MCF 10A (cell line): ENCODE measurements at regions not wholly inside any gene's neighbourhood (a gene's known extent, or its start where the extent isn't known, plus 50 kb on each side); places are given as distances from the start of the nearest gene placed in this dataset.
A peak's percentile ranks its signal among the peaks of the same experiment; 100 is the strongest.

Experiments used
- BruUV-seq: library from RNA; stranded (reverse); fragments of 400-500 nt; replicated peaks from 2 replicates; lab custom pipeline; 2021; lab: Mats Ljungman, UMichigan
- CTCF ChIA-PET: fragments of 300-600 bp; sonication (Branson Sonifier 250); formaldehyde crosslinking; extraction: SDS; loops from one replicate; lab custom pipeline; 2021; ENCODE audit warnings: antibody characterized with exemption, inconsistent platforms; lab: Yijun Ruan, JAX
- POLR2A ChIA-PET: fragments of 300-600, 350-650 bp; sonication (Branson Sonifier 250); formaldehyde crosslinking; extraction: SDS; loops from one replicate; lab custom pipeline; 2020; ENCODE audit warnings: antibody characterized with exemption, inconsistent platforms; lab: Yijun Ruan, JAX
- DNase-seq: peaks from one replicate; pipeline ENCODE4 v3.0.0-alpha.2; 2018; ENCODE audit not compliant: unreplicated experiment
- H3K27ac Mint-ChIP-seq: one replicate; pipeline ENCODE4 v1.8.0; 2022; ENCODE audit warnings: mild to moderate bottlenecking, low read depth, mixed read lengths; ENCODE audit not compliant: unreplicated experiment
- H3K27me3 Mint-ChIP-seq: one replicate; pipeline ENCODE4 v1.8.0; 2022; ENCODE audit warnings: mixed read lengths; ENCODE audit not compliant: insufficient read depth, unreplicated experiment
- H3K36me3 Mint-ChIP-seq: one replicate; pipeline ENCODE4 v1.8.0; 2022; ENCODE audit warnings: mild to moderate bottlenecking, moderate library complexity, mixed read lengths; ENCODE audit not compliant: insufficient read depth, unreplicated experiment
- H3K4me1 Mint-ChIP-seq: one replicate; pipeline ENCODE4 v1.8.0; 2022; ENCODE audit warnings: mixed read lengths; ENCODE audit not compliant: insufficient read depth, unreplicated experiment
- H3K4me3 Mint-ChIP-seq: one replicate; pipeline ENCODE4 v1.8.0; 2022; ENCODE audit warnings: mild to moderate bottlenecking, moderate library complexity, mixed read lengths; ENCODE audit not compliant: unreplicated experiment
- H3K9me3 Mint-ChIP-seq: one replicate; pipeline ENCODE4 v1.8.0; 2022; ENCODE audit warnings: mixed read lengths; ENCODE audit not compliant: unreplicated experiment
- intact Hi-C: fragments of 100-400 bp; cut with micrococcal nuclease; formaldehyde crosslinking; loops from 2 replicates; pipeline ENCODE4 v1.14.1; 2022
- TF ChIP-seq, protein P1 (sequence below): fragments of 200-600 bp; IDR thresholded peaks from one replicate; pipeline ENCODE4 v1.8.0; 2022; ENCODE audit warnings: antibody characterized with exemption, mild to moderate bottlenecking; ENCODE audit not compliant: unreplicated experiment

- no peaks in the 10 kb centered on the region for H3K9me3 Mint-ChIP-seq
- H3K4me1 Mint-ChIP-seq: peaks cover 7% of the 10 kb centered on the region
- H3K27ac Mint-ChIP-seq: no peak overlapping the region
- intact Hi-C loops: no loop called here
- ChIA-PET CTCF (interaction anchor here (0.6 kb wide), 1 partner anchor 135 kb away, joined by 3 read pairs; no protein-coding TSS in a partner anchor), POLR2A (no interaction called here)
- no peak overlapping the region for H3K4me3 Mint-ChIP-seq
- no TSS peak for BruUV-seq
- TF ChIP-seq, protein P1, sequence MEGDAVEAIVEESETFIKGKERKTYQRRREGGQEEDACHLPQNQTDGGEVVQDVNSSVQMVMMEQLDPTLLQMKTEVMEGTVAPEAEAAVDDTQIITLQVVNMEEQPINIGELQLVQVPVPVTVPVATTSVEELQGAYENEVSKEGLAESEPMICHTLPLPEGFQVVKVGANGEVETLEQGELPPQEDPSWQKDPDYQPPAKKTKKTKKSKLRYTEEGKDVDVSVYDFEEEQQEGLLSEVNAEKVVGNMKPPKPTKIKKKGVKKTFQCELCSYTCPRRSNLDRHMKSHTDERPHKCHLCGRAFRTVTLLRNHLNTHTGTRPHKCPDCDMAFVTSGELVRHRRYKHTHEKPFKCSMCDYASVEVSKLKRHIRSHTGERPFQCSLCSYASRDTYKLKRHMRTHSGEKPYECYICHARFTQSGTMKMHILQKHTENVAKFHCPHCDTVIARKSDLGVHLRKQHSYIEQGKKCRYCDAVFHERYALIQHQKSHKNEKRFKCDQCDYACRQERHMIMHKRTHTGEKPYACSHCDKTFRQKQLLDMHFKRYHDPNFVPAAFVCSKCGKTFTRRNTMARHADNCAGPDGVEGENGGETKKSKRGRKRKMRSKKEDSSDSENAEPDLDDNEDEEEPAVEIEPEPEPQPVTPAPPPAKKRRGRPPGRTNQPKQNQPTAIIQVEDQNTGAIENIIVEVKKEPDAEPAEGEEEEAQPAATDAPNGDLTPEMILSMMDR: no peak
- no peaks in the 10 kb centered on the region for H3K36me3 Mint-ChIP-seq
- peaks cover 13% of the 10 kb centered on the region for H3K27me3 Mint-ChIP-seq
- DNase-seq: no peak
Measured at GRCh38 chr10:117616179-117616578, 73.6 kb downstream of the EMX2 start.

DNA sequence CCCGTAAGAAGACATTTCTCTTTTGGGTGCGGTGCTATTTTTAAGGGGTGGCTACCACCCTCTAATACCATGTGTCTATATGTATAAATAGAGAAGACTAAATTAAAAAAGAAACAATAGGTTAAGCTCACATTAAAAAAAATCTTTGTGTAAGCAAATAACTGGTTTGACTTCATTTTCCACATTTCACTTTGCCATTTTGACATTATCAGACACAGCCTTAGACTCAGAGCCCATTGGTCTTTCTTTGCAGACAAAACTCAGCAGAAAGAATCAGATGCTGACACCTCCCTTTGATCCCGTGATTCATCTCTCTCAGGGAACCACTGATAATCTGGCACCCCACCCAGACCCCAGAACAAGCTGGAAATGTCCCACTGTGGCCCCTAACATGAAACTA lies 74.5 kb downstream of the EMX2 start:
- Mint-ChIP-seq H3K27ac (no peak overlapping the region), H3K27me3 (peaks cover 23% of the 10 kb centered on the region), H3K4me3 (no peak overlapping the region), H3K36me3 (no peaks in the 10 kb centered on the region), H3K9me3 (no peaks in the 10 kb centered on the region), H3K4me1 (peaks cover 7% of the 10 kb centered on the region)
- no TSS peak for BruUV-seq
- POLR2A ChIA-PET: interaction anchor here (0.6 kb wide), 1 partner anchor 8 kb away, joined by 3 read pairs; no protein-coding TSS in a partner anchor
- TF ChIP-seq, protein P1: no peak
- DNase-seq: no peak
- CTCF ChIA-PET: interaction anchor here (0.6 kb wide), 1 partner anchor 829 kb away, joined by 4 read pairs; no protein-coding TSS in a partner anchor
- intact Hi-C loops: no loop called here

GRCh38 chr10:117617659-117618058 lies 75.1 kb downstream of the EMX2 start:
- BruUV-seq: no TSS peak
- Mint-ChIP-seq H3K36me3 (no peaks in the 10 kb centered on the region), H3K27ac (no peak overlapping the region), H3K4me3 (no peak overlapping the region), H3K4me1 (peaks cover 7% of the 10 kb centered on the region), H3K27me3 (peaks cover 25% of the 10 kb centered on the region), H3K9me3 (no peaks in the 10 kb centered on the region)
- POLR2A ChIA-PET: no interaction called here
- TF ChIP-seq, protein P1: no peak
- intact Hi-C loops: no loop called here
- no peak for DNase-seq
- CTCF ChIA-PET: interaction anchor here (0.9 kb wide), 1 partner anchor 20 kb away, joined by 3 read pairs; no protein-coding TSS in a partner anchor

GRCh38 chr10:117619223-117619622 lies 76.7 kb downstream of the EMX2 start:
- intact Hi-C loops: no loop called here
- CTCF ChIA-PET: no interaction called here
- H3K36me3 Mint-ChIP-seq: no peaks in the 10 kb centered on the region
- TF ChIP-seq, protein P1: no peak
- no TSS peak for BruUV-seq
- H3K27ac Mint-ChIP-seq: no peak overlapping the region
- peak; percentile 55 for DNase-seq
- peaks cover 7% of the 10 kb centered on the region for H3K4me1 Mint-ChIP-seq
- H3K27me3 Mint-ChIP-seq: peaks cover 25% of the 10 kb centered on the region
- H3K9me3 Mint-ChIP-seq: no peaks in the 10 kb centered on the region
- POLR2A ChIA-PET: interaction anchor here (0.7 kb wide), 1 partner anchor 10 kb away, joined by 3 read pairs; no protein-coding TSS in a partner anchor
- no peak overlapping the region for H3K4me3 Mint-ChIP-seq
